Activated CD4-positive, alpha-beta memory T cell treated with anti-CD3 and anti-CD28 coated beads for 36 hours (primary cell): ENCODE measurements at regions not wholly inside any gene's neighbourhood (a gene's known extent, or its start where the extent isn't known, plus 50 kb on each side); places are given as distances from the start of the nearest gene placed in this dataset.

ENCODE experiments used
- CTCF ChIA-PET: fragments of 350-600 bp; sonication (Branson Sonifier 250); formaldehyde crosslinking; loops from one replicate; lab custom pipeline; 2021; ENCODE audit warnings: antibody characterized with exemption, inconsistent platforms; lab: Charles Lee
- POLR2A ChIA-PET: fragments of 350-600 bp; sonication (Branson Sonifier 250); formaldehyde crosslinking; loops from one replicate; lab custom pipeline; 2021; ENCODE audit warnings: antibody characterized with exemption; lab: Charles Lee
- DNase-seq: peaks from one replicate; pipeline ENCODE4 v3.0.0-alpha.2; 2020
- H3K27ac Mint-ChIP-seq: one replicate; pipeline ENCODE4 v1.8.0; 2021; ENCODE audit warnings: mixed read lengths
- H3K27me3 Mint-ChIP-seq: one replicate; pipeline ENCODE4 v1.8.0; 2021; ENCODE audit warnings: mixed read lengths
- H3K36me3 Mint-ChIP-seq: one replicate; pipeline ENCODE4 v1.8.0; 2021; ENCODE audit warnings: mixed read lengths
- H3K4me1 Mint-ChIP-seq: one replicate; pipeline ENCODE4 v1.8.0; 2021; ENCODE audit warnings: low read depth, mixed read lengths
- H3K4me3 Mint-ChIP-seq: one replicate; pipeline ENCODE4 v1.8.0; 2021; ENCODE audit warnings: mild to moderate bottlenecking, mixed read lengths
- H3K9me3 Mint-ChIP-seq: one replicate; pipeline ENCODE4 v1.8.0; 2021; ENCODE audit warnings: mixed read lengths
- intact Hi-C: fragments of 100-400 bp; cut with micrococcal nuclease; formaldehyde crosslinking; loops from one replicate; pipeline ENCODE4 v1.15.1; 2023

- H3K27me3 Mint-ChIP-seq, result peaks cover 3% of the 10 kb centered on the region
- no peak overlapping the region for H3K27ac Mint-ChIP-seq
- ChIA-PET CTCF (no interaction called here), POLR2A (no interaction called here)
- H3K36me3 Mint-ChIP-seq, result no peaks in the 10 kb centered on the region
- H3K4me1 Mint-ChIP-seq, result no peaks in the 10 kb centered on the region
- H3K9me3 Mint-ChIP-seq, result no peaks in the 10 kb centered on the region
- no peak for DNase-seq
- intact Hi-C loops, result no loop called here
- H3K4me3 Mint-ChIP-seq, result no peak overlapping the region
These were observed 164.2 kb upstream of the PUM3 start for GRCh38 chr9:3008091-3008490.

GRCh38 chr9:3007326-3007725 lies 163.4 kb upstream of the PUM3 start:
- no peaks in the 10 kb centered on the region for H3K36me3 Mint-ChIP-seq
- H3K9me3 Mint-ChIP-seq, result no peaks in the 10 kb centered on the region
- H3K4me3 Mint-ChIP-seq, result no peak overlapping the region
- ChIA-PET CTCF (no interaction called here), POLR2A (no interaction called here)
- peaks cover 3% of the 10 kb centered on the region for H3K27me3 Mint-ChIP-seq
- intact Hi-C loops, result no loop called here
- no peak for DNase-seq
- no peak overlapping the region for H3K27ac Mint-ChIP-seq
- H3K4me1 Mint-ChIP-seq, result no peaks in the 10 kb centered on the region

- no peaks in the 10 kb centered on the region for H3K4me1 Mint-ChIP-seq
These were observed 163.0 kb upstream of the PUM3 start for GRCh38 chr9:3006851-3007250.

GRCh38 chr9:3004572-3004971 lies 160.7 kb upstream of the PUM3 start:
- no peak for DNase-seq
- intact Hi-C loops, result no loop called here
- Mint-ChIP-seq H3K27me3 (peaks cover 3% of the 10 kb centered on the region), H3K4me1 (no peaks in the 10 kb centered on the region), H3K4me3 (no peak overlapping the region), H3K27ac (no peak overlapping the region), H3K9me3 (no peaks in the 10 kb centered on the region), H3K36me3 (no peaks in the 10 kb centered on the region)
- CTCF ChIA-PET, result no interaction called here
- POLR2A ChIA-PET, result no interaction called here

More at GRCh38 chr9:3006851-3007250, 163.0 kb upstream of the PUM3 start:
- H3K27me3 Mint-ChIP-seq, result peaks cover 3% of the 10 kb centered on the region
- no peak overlapping the region for H3K4me3 Mint-ChIP-seq
- no peaks in the 10 kb centered on the region for H3K9me3 Mint-ChIP-seq
- CTCF ChIA-PET, result no interaction called here
- POLR2A ChIA-PET, result no interaction called here
- no peak for DNase-seq
- no peak overlapping the region for H3K27ac Mint-ChIP-seq
- intact Hi-C loops, result no loop called here
- no peaks in the 10 kb centered on the region for H3K36me3 Mint-ChIP-seq

- intact Hi-C loops, result no loop called here
- H3K27ac Mint-ChIP-seq, result no peak overlapping the region
- no peak for DNase-seq
- no peak overlapping the region for H3K4me3 Mint-ChIP-seq
- peaks cover 3% of the 10 kb centered on the region for H3K27me3 Mint-ChIP-seq
- ChIA-PET CTCF (no interaction called here), POLR2A (no interaction called here)
- no peaks in the 10 kb centered on the region for H3K36me3 Mint-ChIP-seq
- no peaks in the 10 kb centered on the region for H3K4me1 Mint-ChIP-seq
- H3K9me3 Mint-ChIP-seq, result no peaks in the 10 kb centered on the region
These were observed 157.4 kb upstream of the PUM3 start for GRCh38 chr9:3001311-3001710.

GRCh38 chr9:2992427-2992826 lies 148.5 kb upstream of the PUM3 start:
- no peaks in the 10 kb centered on the region for H3K36me3 Mint-ChIP-seq
- POLR2A ChIA-PET, result no interaction called here
- intact Hi-C loops, result loop anchor here (10.0 kb wide), 2 partner anchors 58 to 118 kb away; no protein-coding TSS in a partner anchor
- no peak for DNase-seq
- no peaks in the 10 kb centered on the region for H3K27me3 Mint-ChIP-seq
- H3K9me3 Mint-ChIP-seq, result no peaks in the 10 kb centered on the region
- CTCF ChIA-PET, result no interaction called here
- H3K4me3 Mint-ChIP-seq, result no peak overlapping the region
- no peaks in the 10 kb centered on the region for H3K4me1 Mint-ChIP-seq
- H3K27ac Mint-ChIP-seq, result no peak overlapping the region

GRCh38 chr9:2991292-2991691 lies 147.4 kb upstream of the PUM3 start:
- POLR2A ChIA-PET, result no interaction called here
- intact Hi-C loops, result loop anchor here (10.0 kb wide), 2 partner anchors 56 to 116 kb away; no protein-coding TSS in a partner anchor
- no peaks in the 10 kb centered on the region for H3K4me1 Mint-ChIP-seq
- no peak overlapping the region for H3K4me3 Mint-ChIP-seq
- H3K27ac Mint-ChIP-seq, result no peak overlapping the region
- H3K9me3 Mint-ChIP-seq, result no peaks in the 10 kb centered on the region
- CTCF ChIA-PET, result no interaction called here
- no peak for DNase-seq
- no peaks in the 10 kb centered on the region for H3K36me3 Mint-ChIP-seq
- peaks cover 5% of the 10 kb centered on the region for H3K27me3 Mint-ChIP-seq

- POLR2A ChIA-PET, result no interaction called here
- no peak for DNase-seq
- intact Hi-C loops, result no loop called here
These were observed 143.8 kb upstream of the PUM3 start for GRCh38 chr9:2987679-2988078.

GRCh38 chr9:2985343-2985742 lies 141.4 kb upstream of the PUM3 start:
- Mint-ChIP-seq H3K9me3 (no peaks in the 10 kb centered on the region), H3K4me3 (no peak overlapping the region), H3K27ac (no peak overlapping the region), H3K27me3 (peaks cover 8% of the 10 kb centered on the region), H3K36me3 (no peaks in the 10 kb centered on the region), H3K4me1 (no peaks in the 10 kb centered on the region)
- intact Hi-C loops, result no loop called here
- POLR2A ChIA-PET, result no interaction called here
- no peak for DNase-seq
- CTCF ChIA-PET, result no interaction called here

More at GRCh38 chr9:2987679-2988078, 143.8 kb upstream of the PUM3 start:
- Mint-ChIP-seq H3K27ac (no peak overlapping the region), H3K27me3 (peaks cover 8% of the 10 kb centered on the region), H3K9me3 (no peaks in the 10 kb centered on the region), H3K36me3 (no peaks in the 10 kb centered on the region), H3K4me3 (no peak overlapping the region), H3K4me1 (no peaks in the 10 kb centered on the region)
- CTCF ChIA-PET, result no interaction called here

- Mint-ChIP-seq H3K27ac (no peak overlapping the region), H3K27me3 (peaks cover 8% of the 10 kb centered on the region), H3K4me3 (no peak overlapping the region), H3K9me3 (no peaks in the 10 kb centered on the region), H3K36me3 (no peaks in the 10 kb centered on the region), H3K4me1 (no peaks in the 10 kb centered on the region)
- CTCF ChIA-PET, result no interaction called here
- no peak for DNase-seq
- POLR2A ChIA-PET, result no interaction called here
- intact Hi-C loops, result no loop called here
These were observed 140.6 kb upstream of the PUM3 start for GRCh38 chr9:2984491-2984890.

- ChIA-PET CTCF (no interaction called here), POLR2A (no interaction called here)
- intact Hi-C loops, result no loop called here
- DNase-seq, result no peak
- Mint-ChIP-seq H3K4me3 (no peak overlapping the region), H3K4me1 (no peaks in the 10 kb centered on the region), H3K36me3 (no peaks in the 10 kb centered on the region), H3K27ac (no peak overlapping the region), H3K27me3 (no peaks in the 10 kb centered on the region), H3K9me3 (no peaks in the 10 kb centered on the region)
These were observed 136.2 kb upstream of the PUM3 start for GRCh38 chr9:2979957-2980610.

- no peak for DNase-seq
- H3K9me3 Mint-ChIP-seq, result peaks cover 14% of the 10 kb centered on the region
- H3K36me3 Mint-ChIP-seq, result peaks cover 4% of the 10 kb centered on the region
- intact Hi-C loops, result no loop called here
- H3K4me1 Mint-ChIP-seq, result no peaks in the 10 kb centered on the region
- POLR2A ChIA-PET, result no interaction called here
- CTCF ChIA-PET, result no interaction called here
- H3K27ac Mint-ChIP-seq, result no peak overlapping the region
- peaks cover 2% of the 10 kb centered on the region for H3K27me3 Mint-ChIP-seq
- no peak overlapping the region for H3K4me3 Mint-ChIP-seq
These were observed 128.6 kb upstream of the PUM3 start for GRCh38 chr9:2972475-2972874.

GRCh38 chr9:2970864-2971263 lies 127.0 kb upstream of the PUM3 start:
- ChIA-PET POLR2A (no interaction called here), CTCF (no interaction called here)
- DNase-seq, result no peak
- Mint-ChIP-seq H3K4me3 (no peak overlapping the region), H3K27me3 (peaks cover 2% of the 10 kb centered on the region), H3K36me3 (peaks cover 4% of the 10 kb centered on the region), H3K9me3 (peaks cover 14% of the 10 kb centered on the region), H3K27ac (no peak overlapping the region), H3K4me1 (no peaks in the 10 kb centered on the region)
- intact Hi-C loops, result no loop called here
